ENCODE measurements at regions not wholly inside any gene's neighbourhood (a gene's known extent, or its start where the extent isn't known, plus 50 kb on each side); places are given as distances from the start of the nearest gene placed in this dataset.

DNA sequence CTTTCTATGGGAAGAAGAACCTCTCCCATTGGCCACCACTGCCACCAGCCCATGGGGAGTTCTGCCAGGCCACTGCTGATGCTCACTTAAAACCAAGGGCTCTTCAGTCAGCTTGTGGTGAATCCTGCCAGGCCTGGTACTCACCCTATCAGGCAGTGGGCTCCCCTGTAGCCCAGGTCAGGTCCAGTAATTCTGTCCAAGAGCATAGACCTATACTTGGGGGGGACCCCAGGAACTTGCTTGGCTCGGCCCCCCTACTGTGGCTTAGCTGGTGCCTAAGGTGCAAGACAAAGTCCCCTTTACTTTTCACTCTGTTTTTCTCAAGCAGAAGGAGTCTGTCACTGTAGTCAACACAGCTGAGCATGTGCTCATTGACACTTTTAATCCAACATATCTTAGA, 1012.2 kb downstream of the PCDH19 start:
- TF ChIP-seq, protein P1, sequence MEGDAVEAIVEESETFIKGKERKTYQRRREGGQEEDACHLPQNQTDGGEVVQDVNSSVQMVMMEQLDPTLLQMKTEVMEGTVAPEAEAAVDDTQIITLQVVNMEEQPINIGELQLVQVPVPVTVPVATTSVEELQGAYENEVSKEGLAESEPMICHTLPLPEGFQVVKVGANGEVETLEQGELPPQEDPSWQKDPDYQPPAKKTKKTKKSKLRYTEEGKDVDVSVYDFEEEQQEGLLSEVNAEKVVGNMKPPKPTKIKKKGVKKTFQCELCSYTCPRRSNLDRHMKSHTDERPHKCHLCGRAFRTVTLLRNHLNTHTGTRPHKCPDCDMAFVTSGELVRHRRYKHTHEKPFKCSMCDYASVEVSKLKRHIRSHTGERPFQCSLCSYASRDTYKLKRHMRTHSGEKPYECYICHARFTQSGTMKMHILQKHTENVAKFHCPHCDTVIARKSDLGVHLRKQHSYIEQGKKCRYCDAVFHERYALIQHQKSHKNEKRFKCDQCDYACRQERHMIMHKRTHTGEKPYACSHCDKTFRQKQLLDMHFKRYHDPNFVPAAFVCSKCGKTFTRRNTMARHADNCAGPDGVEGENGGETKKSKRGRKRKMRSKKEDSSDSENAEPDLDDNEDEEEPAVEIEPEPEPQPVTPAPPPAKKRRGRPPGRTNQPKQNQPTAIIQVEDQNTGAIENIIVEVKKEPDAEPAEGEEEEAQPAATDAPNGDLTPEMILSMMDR (IDR thresholded peaks at IDR 0.05; ENCODE audit: low read depth, low read length) = no peak
- DNase-seq (ENCODE audit: low read depth in 2 of 2) = no peak
- no peak overlapping the region for H3K4me3 ChIP-seq (replicated peaks in 1 of 2; ENCODE audit: low read depth in 2 of 2, low read length in 2 of 2)

DNA sequence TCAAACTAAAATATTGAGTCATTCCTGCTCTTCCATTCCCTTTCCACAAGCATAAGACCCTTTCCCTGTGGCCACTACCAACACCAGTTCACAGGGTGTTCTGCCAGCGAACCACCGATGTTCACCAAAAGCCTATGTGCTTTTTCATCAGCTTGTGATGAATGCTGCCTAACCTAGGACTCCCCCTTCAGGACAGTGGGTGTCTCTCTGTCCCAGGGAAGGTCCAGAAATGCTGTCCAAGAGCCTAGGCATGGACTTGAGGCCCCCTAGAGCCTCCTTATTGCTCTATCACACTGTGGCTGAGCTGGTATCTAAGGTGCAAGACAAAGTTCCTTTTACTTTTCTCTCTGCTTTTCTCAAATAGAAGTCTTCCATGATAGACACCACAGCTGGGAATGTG, 1015.6 kb downstream of the PCDH19 start:
- no peak for DNase-seq (ENCODE audit: low read depth in 2 of 2)
- H3K4me3 ChIP-seq (replicated peaks in 1 of 2; ENCODE audit: low read depth in 2 of 2, low read length in 2 of 2) = no peak overlapping the region
- TF ChIP-seq, protein P1 (IDR thresholded peaks at IDR 0.05; ENCODE audit: low read depth, low read length) = no peak

DNA sequence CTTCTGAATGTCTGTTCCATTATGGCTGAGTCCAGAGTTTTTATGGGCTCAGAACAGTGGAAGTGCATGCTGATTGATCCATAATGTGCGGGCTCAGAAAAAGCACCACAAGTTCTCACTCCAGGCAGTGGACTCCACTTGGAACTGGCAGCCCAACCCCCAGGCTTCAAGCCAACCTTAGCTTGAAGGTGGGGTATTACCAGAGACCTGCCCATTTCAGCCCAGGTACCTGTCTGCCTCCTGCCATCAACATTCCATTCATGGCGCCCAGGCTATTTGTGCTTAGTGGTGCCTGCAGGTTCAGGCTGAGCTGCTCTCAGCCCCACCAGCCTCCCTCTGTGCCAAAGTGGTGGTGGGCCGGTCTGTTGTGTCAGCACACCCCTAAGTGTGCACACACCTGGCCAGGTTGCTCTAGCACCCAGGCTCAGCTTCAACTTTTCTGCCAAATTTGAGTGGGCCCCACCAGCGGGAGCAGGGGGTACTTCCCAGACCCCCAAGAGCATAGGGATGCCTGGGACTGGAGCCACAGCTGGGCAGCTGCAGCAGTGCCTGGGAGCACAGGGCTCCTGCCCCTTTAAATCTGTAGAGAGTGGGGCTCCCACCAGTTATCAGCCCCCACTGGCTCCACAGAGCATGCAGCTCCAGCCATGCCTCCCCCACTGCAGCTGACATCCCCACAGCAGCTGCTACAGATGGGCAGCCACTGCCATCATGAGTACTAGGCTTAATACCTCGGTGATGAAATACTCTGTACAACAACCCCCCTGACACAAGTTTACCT, 1025.3 kb downstream of the PCDH19 start:
- TF ChIP-seq, protein P1 (IDR thresholded peaks at IDR 0.05; ENCODE audit: low read depth, low read length) = no peak
- no peak overlapping the region for H3K4me3 ChIP-seq (replicated peaks in 1 of 2; ENCODE audit: low read depth in 2 of 2, low read length in 2 of 2)
- DNase-seq (ENCODE audit: low read depth in 2 of 2) = no peak

DNA sequence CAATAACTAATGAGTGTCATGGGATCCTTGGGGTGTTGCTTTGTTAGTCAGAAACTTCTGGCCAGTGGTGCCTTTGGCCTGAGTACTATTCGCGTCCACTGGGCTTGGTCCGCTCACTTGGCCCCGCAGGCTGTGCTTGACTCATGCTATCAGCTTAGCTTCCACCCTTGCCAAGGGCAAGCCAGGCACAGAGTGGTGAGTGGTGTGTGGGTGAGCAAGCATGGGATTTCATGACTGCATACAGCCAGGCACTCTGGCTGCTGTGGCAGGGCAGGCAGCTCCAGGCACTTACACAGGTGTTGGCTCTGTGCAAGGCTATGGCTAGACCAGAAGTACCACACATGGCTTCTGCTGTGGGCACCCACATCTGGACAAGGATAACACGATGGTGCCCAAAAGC, 1026.3 kb downstream of the PCDH19 start:
- no peak overlapping the region for H3K4me3 ChIP-seq (replicated peaks in 1 of 2; ENCODE audit: low read depth in 2 of 2, low read length in 2 of 2)
- DNase-seq (ENCODE audit: low read depth in 2 of 2) = no peak
- TF ChIP-seq, protein P1 (IDR thresholded peaks at IDR 0.05; ENCODE audit: low read depth, low read length) = no peak

DNA sequence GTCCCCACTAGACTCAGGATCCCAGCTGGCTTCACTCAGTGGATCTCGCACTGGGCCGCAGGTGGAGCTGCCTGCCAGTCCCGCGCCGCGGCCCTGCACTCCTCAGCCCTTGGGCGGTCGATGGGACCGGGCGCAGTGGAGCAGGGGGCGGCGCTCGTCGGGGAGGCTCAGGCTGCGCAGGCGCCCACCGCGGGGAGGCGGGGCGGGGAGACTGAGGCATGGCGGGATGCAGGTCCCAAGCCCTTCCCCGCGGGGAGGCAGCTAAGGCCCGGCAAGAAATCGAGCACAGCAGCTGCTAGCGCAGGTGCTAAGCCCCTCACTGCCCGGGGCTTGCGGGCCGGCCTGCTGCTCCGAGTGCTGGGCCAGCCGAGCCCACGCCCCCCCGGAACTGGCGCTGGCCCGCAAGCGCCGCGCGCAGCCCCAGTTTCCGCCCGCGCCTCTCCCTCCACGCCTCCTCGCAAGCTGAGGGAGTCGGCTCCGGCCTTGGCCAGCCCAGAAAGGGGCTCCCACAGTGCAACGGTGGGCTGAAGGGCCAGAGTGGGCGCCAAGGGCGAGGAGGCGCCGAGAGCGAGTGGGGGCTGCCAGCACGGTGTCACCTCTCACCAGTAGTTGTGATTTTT, 1038.0 kb downstream of the PCDH19 start:
- TF ChIP-seq, protein P1 (IDR thresholded peaks at IDR 0.05; ENCODE audit: low read depth, low read length) = no peak
- DNase-seq (ENCODE audit: low read depth in 2 of 2) = no peak
- H3K4me3 ChIP-seq (replicated peaks in 1 of 2; ENCODE audit: low read depth in 2 of 2, low read length in 2 of 2) = no peak overlapping the region

DNA sequence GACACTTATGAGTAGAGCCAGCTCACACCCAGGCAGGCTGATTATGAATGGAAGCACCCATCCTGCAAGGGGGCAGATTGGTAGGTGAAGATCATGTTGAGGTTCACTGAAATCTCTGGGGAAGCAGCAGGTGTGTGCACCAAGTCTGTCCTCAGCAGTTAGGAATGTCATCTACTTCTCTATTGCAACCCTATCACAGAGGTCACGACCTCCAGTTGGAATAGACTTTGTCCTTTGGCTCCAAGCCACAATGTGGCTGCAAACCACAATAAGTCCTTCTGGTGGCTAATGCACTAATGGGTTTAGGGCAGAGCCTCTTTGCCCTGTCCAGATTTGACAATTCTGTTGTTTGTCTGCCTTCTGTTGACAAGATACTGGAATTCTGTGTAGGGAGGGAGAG, 1056.7 kb downstream of the PCDH19 start:
- DNase-seq (ENCODE audit: low read depth in 2 of 2) = no peak
- TF ChIP-seq, protein P1 (IDR thresholded peaks at IDR 0.05; ENCODE audit: low read depth, low read length) = no peak
- no peak overlapping the region for H3K4me3 ChIP-seq (replicated peaks in 1 of 2; ENCODE audit: low read depth in 2 of 2, low read length in 2 of 2)
